Epithelial cell of esophagus (primary cell): ENCODE measurements at regions not wholly inside any gene's neighbourhood (a gene's known extent, or its start where the extent isn't known, plus 50 kb on each side); places are given as distances from the start of the nearest gene placed in this dataset.

ENCODE experiments used
- DNase-seq: peaks from one replicate; pipeline ENCODE4 v3.0.0; 2010; ENCODE audit warnings: low read depth
- H3K4me3 ChIP-seq: 2 replicates; pipeline ENCODE4 v1.5.1; 2011; ENCODE audit warnings: mild to moderate bottlenecking, low read length, control low read depth
- TF ChIP-seq, protein P1 (sequence below): IDR thresholded peaks from 2 replicates; pipeline ENCODE4 v1.5.1; 2011; ENCODE audit warnings: low read depth, mild to moderate bottlenecking, low read length, control low read depth, inconsistent platforms; ENCODE audit not compliant: insufficient read depth; ENCODE audit errors: missing control alignments

DNA sequence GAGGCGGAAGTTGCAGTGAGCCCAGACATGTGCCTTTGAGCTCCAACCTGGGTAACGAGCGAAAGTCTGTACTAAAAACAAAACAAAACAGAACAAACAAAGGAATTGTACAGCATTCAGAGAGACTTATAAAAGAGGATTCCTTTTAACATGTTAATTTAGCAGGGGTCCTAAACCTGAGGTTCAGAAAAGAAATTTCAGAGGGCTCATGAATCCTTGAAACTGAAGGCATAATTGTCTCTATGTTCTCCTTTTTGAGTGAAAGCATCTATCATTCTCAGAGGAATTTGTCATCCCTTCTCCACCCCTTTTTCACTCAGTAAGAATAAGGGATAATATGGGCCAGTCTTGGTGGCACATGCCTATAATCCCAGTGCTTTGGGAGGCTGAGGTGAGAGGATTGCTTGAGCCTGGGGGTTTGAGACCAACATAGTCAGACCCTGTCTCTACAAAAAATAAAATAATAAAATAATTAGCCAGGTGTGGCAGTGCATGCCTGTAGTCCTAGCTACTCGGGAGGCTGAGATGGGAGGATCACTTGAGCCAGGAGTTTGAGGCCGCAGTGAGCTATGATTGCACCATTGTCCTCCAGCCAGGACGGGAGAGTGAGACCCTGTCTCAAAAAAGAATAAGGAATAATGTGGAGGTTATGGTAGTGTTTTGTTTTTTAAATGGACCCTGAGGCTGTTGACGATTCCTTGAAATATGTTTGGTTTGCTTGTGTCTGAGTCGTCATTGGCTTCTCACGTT, 309.1 kb upstream of the C2CD4B start:
- no peak overlapping the region for H3K4me3 ChIP-seq

DNA sequence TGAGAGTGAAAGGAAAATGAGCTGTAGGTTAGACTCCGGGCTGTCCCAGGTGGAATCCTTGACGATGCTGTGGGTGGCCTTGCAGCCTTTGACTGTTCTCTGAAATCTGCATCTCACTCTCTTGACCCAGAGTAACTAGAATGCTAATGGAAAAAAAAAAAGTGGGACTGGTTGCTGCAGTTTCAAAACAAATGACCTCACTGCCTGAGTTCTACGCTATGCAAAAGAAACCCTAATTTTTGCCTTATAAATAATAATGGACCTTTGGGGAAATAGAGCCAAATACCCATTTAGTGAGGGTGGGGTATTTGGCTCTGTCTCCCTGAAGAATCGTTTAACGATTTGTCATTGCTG, 309.7 kb upstream of the C2CD4B start:
- TF ChIP-seq, protein P1, sequence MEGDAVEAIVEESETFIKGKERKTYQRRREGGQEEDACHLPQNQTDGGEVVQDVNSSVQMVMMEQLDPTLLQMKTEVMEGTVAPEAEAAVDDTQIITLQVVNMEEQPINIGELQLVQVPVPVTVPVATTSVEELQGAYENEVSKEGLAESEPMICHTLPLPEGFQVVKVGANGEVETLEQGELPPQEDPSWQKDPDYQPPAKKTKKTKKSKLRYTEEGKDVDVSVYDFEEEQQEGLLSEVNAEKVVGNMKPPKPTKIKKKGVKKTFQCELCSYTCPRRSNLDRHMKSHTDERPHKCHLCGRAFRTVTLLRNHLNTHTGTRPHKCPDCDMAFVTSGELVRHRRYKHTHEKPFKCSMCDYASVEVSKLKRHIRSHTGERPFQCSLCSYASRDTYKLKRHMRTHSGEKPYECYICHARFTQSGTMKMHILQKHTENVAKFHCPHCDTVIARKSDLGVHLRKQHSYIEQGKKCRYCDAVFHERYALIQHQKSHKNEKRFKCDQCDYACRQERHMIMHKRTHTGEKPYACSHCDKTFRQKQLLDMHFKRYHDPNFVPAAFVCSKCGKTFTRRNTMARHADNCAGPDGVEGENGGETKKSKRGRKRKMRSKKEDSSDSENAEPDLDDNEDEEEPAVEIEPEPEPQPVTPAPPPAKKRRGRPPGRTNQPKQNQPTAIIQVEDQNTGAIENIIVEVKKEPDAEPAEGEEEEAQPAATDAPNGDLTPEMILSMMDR, result no peak
- no peak overlapping the region for H3K4me3 ChIP-seq
- DNase-seq, result no peak

More for the DNA sequence above, 309.1 kb upstream of the C2CD4B start:
- TF ChIP-seq, protein P1, result no peak
- no peak for DNase-seq

DNA sequence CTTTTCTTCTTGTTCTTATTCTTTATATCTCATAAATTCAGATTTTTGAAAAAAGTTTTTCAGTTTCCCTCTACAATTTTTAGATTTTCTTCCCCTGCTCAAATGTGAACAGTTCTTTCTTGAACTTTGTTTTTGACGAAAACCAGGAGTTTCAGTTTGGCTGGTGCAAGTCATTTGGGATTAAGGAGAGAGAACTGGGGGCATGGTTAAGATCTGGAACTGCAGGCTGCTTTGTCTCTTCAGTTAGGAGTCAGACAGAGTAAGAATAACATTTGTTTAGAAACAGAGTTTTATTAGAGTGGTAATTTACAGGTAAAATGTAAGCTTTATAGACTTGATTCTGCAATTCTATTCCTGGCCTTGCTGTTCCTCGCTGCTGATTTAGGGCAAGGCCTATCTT, 310.5 kb upstream of the C2CD4B start:
- no peak overlapping the region for H3K4me3 ChIP-seq
- no peak for DNase-seq
- TF ChIP-seq, protein P1, result no peak

DNA sequence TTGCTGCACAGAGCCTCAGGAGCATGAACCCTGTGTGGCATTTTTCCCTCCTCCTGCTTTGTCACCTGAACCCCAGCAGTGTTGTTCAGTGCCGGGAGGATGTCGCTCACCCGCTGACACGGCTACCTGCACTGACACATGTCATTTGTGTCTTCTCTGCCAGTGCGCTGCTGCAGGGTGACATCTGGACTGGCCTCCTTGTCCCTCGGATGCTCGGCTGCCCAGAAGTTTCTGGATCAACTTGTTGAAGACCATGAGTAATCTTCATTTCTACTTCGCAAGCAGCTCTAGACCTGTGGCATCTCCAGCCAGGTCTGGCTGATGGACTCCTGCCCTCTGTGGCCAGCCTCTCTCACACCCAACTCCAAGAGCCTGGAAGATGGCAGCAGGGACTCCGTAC, 311.1 kb upstream of the C2CD4B start:
- DNase-seq, result no peak
- TF ChIP-seq, protein P1, result no peak
- H3K4me3 ChIP-seq, result no peak overlapping the region

DNA sequence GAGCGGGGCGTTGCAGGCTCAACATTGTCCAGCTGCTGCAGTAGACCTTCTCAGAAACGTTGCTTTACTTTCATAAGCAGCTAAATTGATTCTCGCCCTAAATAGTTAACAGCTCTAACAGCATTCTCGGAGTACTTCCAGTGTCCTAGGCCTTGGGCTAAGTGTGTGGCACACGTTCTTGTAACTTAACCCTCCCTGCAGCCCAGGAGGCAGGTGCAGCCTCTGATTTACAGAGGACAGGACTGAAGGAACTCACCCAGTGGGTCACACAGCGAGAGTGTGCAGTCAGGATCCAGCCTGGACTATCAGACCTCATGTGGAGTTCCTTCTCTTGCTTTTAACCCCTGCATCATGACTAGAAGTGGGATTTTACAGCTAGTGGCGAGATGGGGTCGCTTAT, 312.8 kb upstream of the C2CD4B start:
- H3K4me3 ChIP-seq, result no peak overlapping the region

DNA sequence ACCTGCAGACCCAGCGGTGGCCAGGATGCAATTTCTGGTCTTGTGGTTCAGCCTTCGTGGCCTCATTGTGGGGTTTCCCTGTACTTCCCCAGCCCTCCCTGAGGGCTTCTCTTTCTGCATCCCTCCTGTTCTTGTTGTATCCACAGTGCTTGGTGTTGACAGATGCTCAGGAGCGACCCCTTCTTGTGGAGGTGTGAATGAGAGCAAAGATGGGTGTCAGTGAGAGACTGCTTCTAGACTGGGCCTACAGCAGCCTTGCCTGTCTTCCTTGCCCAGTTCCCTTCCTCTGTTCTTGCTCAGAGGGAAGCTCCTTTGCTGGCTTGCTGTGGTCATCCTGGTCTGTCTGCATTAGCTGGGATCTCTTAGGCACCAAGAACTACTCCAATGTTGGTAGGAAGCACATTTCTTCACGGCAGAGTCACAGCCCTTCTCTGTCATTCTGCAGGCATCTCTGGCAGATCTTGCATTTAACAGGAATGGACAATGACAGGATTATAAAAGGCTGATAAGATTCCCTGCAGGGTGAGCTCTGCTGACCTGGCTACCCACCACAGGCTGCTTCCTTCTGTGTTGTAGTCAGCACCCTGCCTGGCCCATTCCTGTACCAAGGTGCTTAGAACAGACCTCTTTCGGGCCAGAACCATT, 317.8 kb upstream of the C2CD4B start:
- TF ChIP-seq, protein P1, result no peak
- no peak overlapping the region for H3K4me3 ChIP-seq
- peak; percentile 21 for DNase-seq

More for the DNA sequence above, 312.8 kb upstream of the C2CD4B start:
- DNase-seq, result no peak
- TF ChIP-seq, protein P1, result no peak
